ENCODE measurements at regions not wholly inside any gene's neighbourhood (a gene's known extent, or its start where the extent isn't known, plus 50 kb on each side); places are given as distances from the start of the nearest gene placed in this dataset.
A peak's percentile ranks its signal among the peaks of the same experiment; 100 is the strongest.

GRCh38 chr1:101435831-101436511, 199.2 kb downstream of the S1PR1 start:
- intact Hi-C loops (cut with DNase I; ENCODE audit: low total_unique reads) = no loop called here
- no peak overlapping the region for H3K27ac ChIP-seq
- no peaks in the 10 kb centered on the region for H3K4me1 ChIP-seq
- no peaks in the 10 kb centered on the region for H3K27me3 ChIP-seq
- WGBS, 5 donors = 71 to 85% (median 83%) methylated on average over 4 of the region's 4 CpGs
- no peaks in the 10 kb centered on the region for H3K36me3 ChIP-seq
- no peak overlapping the region for H3K4me3 ChIP-seq
- DNase-seq = no peak
- no peaks in the 10 kb centered on the region for H3K9me3 ChIP-seq
- no peak for TF ChIP-seq CTCF (IDR thresholded peaks at IDR 0.05)
- TF ChIP-seq EP300 (IDR thresholded peaks at IDR 0.05) = no peak

GRCh38 chr1:101437800-101438199, 201.0 kb downstream of the S1PR1 start:
- 55 to 83% (median 76%) methylated on average over 1 of the region's 1 CpG for WGBS, 5 donors
- DNase-seq = no peak

GRCh38 chr1:101438359-101438758, 201.5 kb downstream of the S1PR1 start:
- Histone ChIP-seq H3K27me3 (no peaks in the 10 kb centered on the region), H3K4me1 (no peaks in the 10 kb centered on the region), H3K27ac (no peak overlapping the region), H3K9me3 (no peaks in the 10 kb centered on the region), H3K4me3 (no peak overlapping the region), H3K36me3 (no peaks in the 10 kb centered on the region)
- intact Hi-C loops (cut with DNase I; ENCODE audit: low total_unique reads) = no loop called here
- TF ChIP-seq CTCF (IDR thresholded peaks at IDR 0.05) = no peak
- no peak for TF ChIP-seq POLR2AphosphoS5 (IDR thresholded peaks at IDR 0.05)
- no peak for TF ChIP-seq EP300 (IDR thresholded peaks at IDR 0.05)
- TF ChIP-seq POLR2A (IDR thresholded peaks at IDR 0.05) = no peak
- 33 to 43% (median 38%) methylated on average over 3 of the region's 3 CpGs for WGBS, 5 donors
- DNase-seq = peak in 1 of 2 donors; percentile 8

More at GRCh38 chr1:101437800-101438199, 201.0 kb downstream of the S1PR1 start:
- TF ChIP-seq POLR2A (IDR thresholded peaks at IDR 0.05) = no peak
- no peak for TF ChIP-seq EP300 (IDR thresholded peaks at IDR 0.05)
- no peak for TF ChIP-seq POLR2AphosphoS5 (IDR thresholded peaks at IDR 0.05)
- no peak for TF ChIP-seq CTCF (IDR thresholded peaks at IDR 0.05)
- no peaks in the 10 kb centered on the region for H3K27me3 ChIP-seq
- no peaks in the 10 kb centered on the region for H3K36me3 ChIP-seq
- intact Hi-C loops (cut with DNase I; ENCODE audit: low total_unique reads) = no loop called here
- no peaks in the 10 kb centered on the region for H3K9me3 ChIP-seq
- no peak overlapping the region for H3K27ac ChIP-seq
- H3K4me1 ChIP-seq = no peaks in the 10 kb centered on the region
- H3K4me3 ChIP-seq = no peak overlapping the region

- no peaks in the 10 kb centered on the region for H3K9me3 ChIP-seq
- no peaks in the 10 kb centered on the region for H3K27me3 ChIP-seq
- no peak overlapping the region for H3K27ac ChIP-seq
- H3K4me1 ChIP-seq = no peaks in the 10 kb centered on the region
- DNase-seq = peak in 1 of 2 donors; percentile 46
- no peak for TF ChIP-seq CTCF (IDR thresholded peaks at IDR 0.05)
- TF ChIP-seq POLR2A (IDR thresholded peaks at IDR 0.05) = no peak
- TF ChIP-seq EP300 (IDR thresholded peaks at IDR 0.05) = no peak
- TF ChIP-seq POLR2AphosphoS5 (IDR thresholded peaks at IDR 0.05) = no peak
- intact Hi-C loops (cut with DNase I; ENCODE audit: low total_unique reads) = no loop called here
- H3K4me3 ChIP-seq = no peak overlapping the region
- H3K36me3 ChIP-seq = no peaks in the 10 kb centered on the region
- WGBS, 5 donors = 63 to 77% (median 73%) methylated on average over 5 of the region's 5 CpGs
Observed at GRCh38 chr1:101440485-101440884, 203.7 kb downstream of the S1PR1 start.
